Occipital lobe (tissue), 1 donor: ENCODE measurements at regions not wholly inside any gene's neighbourhood (a gene's known extent, or its start where the extent isn't known, plus 50 kb on each side); places are given as distances from the start of the nearest gene placed in this dataset.
"Not testable (repeated sequence)": the region's sequence is repeated elsewhere in the genome, so short reads cannot be mapped to it uniquely, and the experiment has no call there.

ENCODE experiments used
- DNase-seq: peaks from one replicate; lab custom pipeline; 2025; lab: John Stamatoyannopoulos, UW

DNA sequence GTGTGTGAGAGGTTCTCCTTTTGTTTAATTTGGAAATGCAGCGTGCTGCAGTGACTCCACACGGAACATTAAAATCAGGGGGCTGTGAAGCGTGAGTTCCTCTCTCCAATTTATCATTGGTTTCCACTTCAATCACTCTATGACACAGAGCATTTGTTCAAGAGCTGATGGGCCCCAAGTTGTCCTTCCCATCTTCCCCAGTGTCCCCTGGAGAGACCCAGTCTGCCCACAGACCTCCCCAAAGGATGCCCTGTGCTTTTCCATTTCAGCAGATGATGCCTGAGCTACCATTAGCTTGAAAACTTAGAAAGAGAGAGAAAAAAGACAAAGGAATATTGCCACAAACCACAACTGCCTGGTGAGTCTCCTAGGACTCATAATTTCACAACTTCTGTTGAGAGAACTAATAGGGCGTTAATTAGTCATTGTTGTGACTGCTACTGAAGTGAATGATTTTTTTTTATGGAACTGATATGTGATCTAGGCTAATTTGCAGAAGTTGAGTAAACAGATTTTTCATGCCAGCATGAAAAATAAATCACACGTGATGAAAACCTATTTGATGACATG is 772.7 kb downstream of the SEMA5A start:
- DNase-seq, result no peak

DNA sequence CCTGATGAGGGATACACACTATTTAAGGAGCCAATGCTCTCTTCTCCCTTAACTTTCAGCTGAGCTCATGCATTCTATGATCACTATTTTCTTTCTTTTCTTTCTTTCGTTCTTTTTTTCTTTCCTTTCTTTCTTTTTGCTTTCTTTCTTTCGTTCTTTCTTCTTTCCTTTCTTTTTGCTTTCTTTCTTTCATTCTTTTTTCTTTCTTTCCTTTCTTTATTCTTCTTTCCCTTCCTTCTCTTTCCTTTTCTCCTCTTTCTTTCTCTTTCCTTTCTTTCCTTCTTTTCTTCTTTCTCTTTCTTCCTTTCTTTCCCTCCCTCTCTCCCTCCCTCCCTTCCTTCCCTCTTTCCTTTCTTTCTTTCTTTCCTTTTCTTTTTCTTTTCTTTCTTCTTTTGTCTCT is 761.2 kb downstream of the SEMA5A start:
- no peak for DNase-seq

GRCh38 chr5:8788246-8788645 is 757.6 kb downstream of the SEMA5A start:
- DNase-seq, result no peak

- DNase-seq, result no peak
These were observed 740.2 kb downstream of the SEMA5A start for GRCh38 chr5:8805653-8806052.

- DNase-seq, result no peak
These were observed 738.2 kb downstream of the SEMA5A start for GRCh38 chr5:8807636-8808035.

DNA sequence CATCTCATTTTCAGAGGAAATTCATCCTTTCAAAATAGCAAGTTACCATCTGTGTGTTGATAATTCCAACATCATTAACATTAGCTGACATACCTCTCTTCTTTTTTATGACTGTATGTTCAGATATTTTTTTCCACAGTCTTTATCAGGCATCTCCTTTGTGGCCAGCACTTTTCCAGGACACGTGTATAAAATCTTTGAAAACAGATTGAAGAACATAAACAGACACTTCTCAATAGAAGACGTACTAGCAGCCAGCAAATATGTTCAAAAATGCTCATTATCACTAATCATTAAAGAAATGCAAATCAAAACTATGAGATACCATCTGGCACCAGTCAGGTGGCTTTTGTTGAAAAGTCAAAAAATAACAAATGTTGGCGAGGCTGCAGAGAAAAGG is 734.3 kb downstream of the SEMA5A start:
- no peak for DNase-seq

DNA sequence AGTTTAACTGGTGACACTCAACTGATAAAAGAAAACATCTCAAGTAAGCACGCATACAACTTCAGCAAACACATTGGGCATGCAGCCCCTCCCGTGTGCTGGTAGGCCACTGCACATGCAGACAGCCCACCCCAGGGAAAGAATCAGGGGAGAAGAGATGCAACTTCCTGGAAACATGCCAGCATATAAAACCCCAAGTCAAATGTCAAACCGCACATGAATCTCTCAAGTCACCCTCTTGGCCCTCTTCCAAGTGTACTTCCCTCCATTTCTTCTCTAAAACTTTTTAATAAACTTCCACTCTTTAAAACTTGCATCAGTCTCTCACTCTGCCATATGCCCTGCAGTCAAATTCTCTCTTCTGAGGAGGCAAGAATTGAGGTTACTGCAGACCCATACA is 732.7 kb downstream of the SEMA5A start:
- no peak for DNase-seq

- DNase-seq, result no peak
These were observed 731.8 kb downstream of the SEMA5A start for GRCh38 chr5:8814105-8814504.

GRCh38 chr5:8824371-8824770 is 721.5 kb downstream of the SEMA5A start:
- DNase-seq, result no peak

DNA sequence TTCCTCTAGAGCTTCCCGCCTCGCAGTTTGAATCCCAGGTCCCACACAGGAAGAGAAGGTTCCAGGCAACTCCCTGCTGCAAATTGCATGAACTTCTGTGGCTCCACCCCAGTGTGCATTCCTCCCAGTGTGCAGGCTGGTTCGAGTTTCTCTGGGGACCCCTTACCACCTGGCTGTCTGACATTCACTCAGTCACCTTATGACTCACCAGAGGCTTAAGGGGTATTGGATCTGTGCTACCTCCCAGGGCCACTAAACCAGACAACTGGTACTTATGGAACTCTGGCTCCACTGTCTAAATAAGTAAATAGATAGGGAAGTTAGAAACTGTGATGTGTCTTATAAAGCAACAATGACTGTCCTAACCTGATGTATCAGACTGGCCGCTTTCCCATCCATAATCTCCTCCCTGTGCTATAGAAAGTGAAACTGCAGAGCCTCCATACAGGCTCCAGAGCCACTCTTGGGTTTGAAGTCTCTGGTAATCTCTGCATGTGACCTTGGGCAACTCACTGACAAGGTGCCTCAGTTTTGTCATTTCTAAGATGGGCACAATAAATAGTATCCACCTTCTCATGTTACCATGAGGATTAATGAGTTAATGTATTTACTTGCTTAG is 720.6 kb downstream of the SEMA5A start:
- DNase-seq, result no peak

- DNase-seq, result no peak
These were observed 719.4 kb downstream of the SEMA5A start for GRCh38 chr5:8826508-8826907.

DNA sequence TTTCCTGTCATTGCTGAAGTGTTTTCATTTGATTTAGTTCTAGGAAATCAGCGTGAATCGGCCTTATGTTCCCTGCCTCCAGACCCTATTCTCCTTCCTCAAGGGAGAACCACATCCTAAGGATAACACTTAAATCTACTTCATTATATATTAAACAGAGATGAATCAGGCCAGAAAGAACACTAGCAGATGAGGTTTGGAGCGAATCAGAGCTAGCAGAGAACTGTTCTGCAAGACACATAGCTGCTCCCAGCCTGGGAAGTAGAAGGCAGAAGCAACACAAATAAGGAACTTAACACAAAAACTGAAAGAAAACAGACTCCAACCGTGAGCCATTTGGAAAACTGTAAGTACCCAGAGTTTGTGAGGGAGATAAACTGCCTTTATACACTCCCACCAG is 718.2 kb downstream of the SEMA5A start:
- no peak for DNase-seq

DNA sequence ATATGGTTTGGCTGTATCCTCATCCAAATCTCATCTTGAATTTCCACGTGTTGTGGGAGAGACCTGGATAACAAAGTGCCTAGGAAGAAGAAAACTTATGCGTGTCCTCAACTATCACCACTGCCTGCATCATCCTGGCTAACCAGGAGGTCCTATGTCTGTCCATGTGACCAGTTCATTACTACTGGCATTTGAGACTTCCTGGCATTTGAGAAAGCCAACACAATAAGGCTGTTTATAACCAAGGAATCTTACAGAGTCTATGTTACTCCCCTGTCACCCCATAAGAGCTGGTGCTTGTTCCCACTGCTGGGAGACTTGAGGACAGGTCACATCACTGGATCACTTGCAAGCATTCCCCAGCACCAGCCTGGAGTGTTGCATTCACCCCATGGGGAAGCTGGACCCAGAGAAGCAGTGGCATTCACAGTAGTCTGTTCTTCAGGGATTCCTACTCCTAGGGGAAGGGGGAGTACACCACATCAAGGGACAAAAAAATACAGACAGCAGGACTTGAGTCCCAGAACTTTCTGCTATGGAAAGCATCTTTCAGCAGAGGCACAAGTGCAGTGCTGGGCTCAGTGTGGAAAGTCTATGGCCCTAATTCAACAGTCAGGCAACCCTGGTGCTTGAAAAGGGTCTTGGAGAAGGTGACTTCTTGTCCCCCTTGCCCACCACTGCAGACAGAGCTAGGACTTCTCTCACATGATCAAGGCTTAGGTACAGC is 717.1 kb downstream of the SEMA5A start:
- DNase-seq, result no peak

DNA sequence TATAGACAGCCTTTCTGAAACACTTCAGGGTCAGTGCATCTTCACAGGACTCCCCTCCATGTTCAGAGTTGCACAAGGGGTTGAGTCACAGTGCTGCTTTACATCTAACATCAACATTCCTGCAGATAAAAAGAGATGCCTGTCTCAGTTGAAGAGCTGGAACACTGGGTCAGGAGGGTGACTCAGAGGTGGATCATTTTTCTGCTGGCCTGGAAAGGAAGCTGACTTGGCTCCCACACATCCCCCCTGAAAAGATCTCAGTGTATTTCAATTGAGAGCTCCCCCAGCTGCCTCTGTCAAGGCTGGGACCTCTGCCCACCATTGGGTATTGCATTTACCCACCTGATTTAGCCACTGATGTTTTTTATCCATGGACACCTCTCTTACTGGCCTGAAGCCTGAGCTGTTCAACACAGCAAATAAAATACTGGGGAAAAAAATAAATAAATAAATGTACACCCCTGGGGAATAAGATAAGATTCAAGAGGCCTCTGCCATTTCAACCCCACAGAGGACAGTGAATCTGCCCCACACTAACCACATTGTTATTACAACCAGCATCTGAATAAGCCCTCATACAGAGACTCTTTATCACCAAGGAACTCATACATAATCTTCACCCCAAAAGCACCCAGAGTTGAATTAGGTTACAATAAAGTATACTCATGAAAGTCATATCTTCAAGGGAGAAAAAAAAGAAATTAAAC is 716.4 kb downstream of the SEMA5A start:
- DNase-seq, result no peak

GRCh38 chr5:8831251-8831650 is 714.6 kb downstream of the SEMA5A start:
- no peak for DNase-seq

DNA sequence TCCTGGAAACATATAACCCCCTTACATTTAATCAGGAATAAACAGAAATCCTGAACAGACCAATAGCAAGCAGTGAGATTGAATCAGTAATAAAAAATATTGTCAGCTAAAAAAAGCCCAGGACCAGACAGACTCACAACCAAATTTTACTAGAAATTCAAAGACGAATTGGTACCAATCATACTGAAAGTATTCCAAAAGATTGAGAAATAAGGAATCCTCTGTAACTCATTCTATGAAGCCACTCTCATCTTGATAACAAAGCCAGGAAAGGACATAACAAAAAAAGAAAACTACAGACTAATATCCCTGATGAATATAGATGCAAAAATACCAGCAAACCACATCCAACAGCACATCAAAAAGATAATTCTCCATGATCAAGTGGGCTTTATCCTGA is 714.0 kb downstream of the SEMA5A start:
- DNase-seq, result no peak

DNA sequence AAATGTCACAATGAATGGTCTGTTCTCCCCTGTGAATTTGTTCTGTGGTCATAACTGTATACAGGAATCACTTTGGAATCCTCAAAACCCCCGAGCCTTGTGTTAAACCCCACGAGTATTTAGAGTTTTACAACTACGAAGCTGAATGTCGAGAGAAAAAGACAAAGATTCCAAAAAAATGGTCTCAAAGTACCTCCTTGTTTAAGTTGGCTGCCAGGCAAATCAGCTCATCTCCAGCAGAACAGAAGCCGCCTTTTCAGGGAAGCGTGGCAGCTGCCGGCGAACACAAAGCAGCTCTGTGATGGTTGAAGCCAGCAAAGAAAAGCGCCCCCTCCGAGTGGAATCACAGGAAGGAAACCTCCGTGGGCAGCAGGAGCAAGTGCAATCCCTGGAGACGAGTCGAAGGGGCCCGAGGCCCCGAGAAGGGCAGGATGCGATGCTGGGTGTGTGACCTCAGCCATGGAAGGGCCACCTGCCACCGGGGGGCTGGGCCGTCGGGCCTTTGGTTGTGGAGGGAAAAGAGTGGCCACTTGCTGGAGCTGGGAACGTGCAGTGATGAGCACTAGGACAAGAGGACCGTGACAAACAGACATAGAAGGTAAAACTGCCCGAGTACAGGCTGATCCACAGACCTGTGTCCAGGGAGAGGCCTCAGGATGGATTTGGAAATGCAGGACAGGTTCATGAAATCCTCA is 706.4 kb downstream of the SEMA5A start:
- DNase-seq, result peak; percentile 59

DNA sequence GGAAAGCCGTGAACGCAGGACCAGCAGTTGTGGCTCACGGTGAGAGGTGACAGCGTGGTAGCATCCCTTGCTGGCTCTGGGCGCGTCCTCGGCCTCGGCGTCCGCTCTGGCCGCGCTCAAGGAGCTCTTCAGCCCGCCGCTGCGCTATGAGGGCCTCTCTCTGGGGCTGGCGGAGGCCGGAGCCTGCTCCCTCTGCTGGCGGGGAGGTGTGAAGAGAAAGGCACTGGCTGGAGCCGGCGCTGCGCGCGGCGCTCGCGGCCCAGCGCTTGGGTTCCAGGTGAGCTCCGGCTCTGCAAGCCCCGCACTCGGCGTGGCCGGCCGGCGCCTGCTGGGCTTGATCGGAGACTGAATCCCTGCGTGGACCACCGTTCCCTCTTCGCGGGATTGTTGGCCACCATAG is 705.6 kb downstream of the SEMA5A start:
- no peak for DNase-seq

- not testable (repeated sequence) for DNase-seq
These were observed 705.1 kb downstream of the SEMA5A start for GRCh38 chr5:8840746-8841145.

DNA sequence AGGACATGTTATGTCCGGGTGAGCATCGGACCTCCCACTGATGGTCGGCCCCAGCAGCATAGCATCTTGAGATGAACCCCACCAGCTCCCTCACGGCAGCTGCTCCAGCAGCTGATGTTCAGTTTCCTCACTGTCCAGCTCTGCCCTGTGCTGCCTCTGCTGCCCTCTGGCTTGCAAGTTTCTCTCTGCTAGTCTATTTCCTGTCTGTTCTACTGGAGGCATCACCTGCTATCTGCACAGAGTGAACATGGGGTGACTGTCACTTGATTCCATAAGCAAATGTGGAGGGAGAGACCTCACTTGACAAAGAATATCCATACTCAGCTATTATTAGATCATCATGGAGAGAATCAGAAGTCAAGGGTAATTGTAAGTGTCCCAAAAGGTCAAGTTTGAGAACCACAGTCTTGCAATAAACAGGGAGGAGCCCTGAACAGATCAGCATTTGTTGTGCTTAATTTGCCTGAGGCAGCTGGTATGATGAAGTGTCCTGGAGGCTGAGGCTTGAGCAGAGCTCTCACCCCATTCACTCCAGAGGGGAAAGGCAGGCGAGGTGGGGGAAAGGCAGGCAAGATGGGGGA is 702.8 kb downstream of the SEMA5A start:
- peak; percentile 29 for DNase-seq

GRCh38 chr5:8843771-8844170 is 702.1 kb downstream of the SEMA5A start:
- peak; percentile 15 for DNase-seq

DNA sequence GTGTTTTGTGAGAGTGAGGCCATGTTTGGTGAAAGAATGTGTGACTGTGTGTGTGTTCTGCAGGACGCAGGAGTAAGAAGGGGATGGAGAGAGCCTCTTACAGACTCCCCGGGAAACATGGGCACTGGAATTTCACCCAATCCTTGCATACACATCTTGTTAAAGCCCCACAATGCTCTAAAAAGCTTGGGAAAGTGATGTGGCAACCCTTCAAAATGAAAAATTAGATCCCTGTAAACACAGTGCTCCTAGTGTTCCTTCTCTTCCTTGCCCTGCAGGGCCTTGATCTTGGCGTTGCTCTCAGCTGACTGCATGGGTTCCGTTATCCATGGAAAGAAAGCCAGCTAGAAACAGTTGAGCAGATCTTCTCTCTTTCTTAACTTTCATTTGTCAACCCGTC is 701.7 kb downstream of the SEMA5A start:
- no peak for DNase-seq
